PC-9 (cell line): ENCODE measurements at regions not wholly inside any gene's neighbourhood (a gene's known extent, or its start where the extent isn't known, plus 50 kb on each side); places are given as distances from the start of the nearest gene placed in this dataset.

Experiments
- EZH2 ChIP-seq: fragments of 200-600 bp; sonication (generic); IDR thresholded peaks from 2 replicates; pipeline ENCODE4 v1.8.0; 2017; ENCODE audit warnings: antibody characterized with exemption, low read depth
- TF ChIP-seq, protein P1 (sequence below): fragments of 200-600 bp; sonication (generic); conservative IDR thresholded peaks from 2 replicates; pipeline ENCODE4 v1.6.1; 2017; ENCODE audit warnings: mixed run types, antibody characterized with exemption, mild to moderate bottlenecking, moderate library complexity

DNA sequence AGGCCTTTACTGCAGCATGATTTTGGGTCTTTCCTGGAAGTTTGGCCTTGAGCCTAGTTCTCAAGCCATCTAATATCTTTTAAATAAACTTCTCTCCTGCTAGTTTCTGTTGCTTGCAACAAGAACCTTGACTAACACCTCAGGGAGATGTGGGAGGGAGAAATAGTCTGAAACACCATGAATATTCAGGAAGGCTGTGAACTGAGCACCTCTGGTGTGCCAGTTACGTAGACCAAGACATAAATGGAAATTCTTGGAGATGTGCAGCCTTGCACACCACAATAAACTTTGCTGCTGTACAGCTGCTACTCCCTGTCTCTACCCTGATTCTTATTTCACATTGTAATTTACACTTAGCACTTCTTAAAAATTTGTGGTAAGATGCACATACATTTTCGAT, 86.9 kb upstream of the SPATA13 start:
- TF ChIP-seq, protein P1, sequence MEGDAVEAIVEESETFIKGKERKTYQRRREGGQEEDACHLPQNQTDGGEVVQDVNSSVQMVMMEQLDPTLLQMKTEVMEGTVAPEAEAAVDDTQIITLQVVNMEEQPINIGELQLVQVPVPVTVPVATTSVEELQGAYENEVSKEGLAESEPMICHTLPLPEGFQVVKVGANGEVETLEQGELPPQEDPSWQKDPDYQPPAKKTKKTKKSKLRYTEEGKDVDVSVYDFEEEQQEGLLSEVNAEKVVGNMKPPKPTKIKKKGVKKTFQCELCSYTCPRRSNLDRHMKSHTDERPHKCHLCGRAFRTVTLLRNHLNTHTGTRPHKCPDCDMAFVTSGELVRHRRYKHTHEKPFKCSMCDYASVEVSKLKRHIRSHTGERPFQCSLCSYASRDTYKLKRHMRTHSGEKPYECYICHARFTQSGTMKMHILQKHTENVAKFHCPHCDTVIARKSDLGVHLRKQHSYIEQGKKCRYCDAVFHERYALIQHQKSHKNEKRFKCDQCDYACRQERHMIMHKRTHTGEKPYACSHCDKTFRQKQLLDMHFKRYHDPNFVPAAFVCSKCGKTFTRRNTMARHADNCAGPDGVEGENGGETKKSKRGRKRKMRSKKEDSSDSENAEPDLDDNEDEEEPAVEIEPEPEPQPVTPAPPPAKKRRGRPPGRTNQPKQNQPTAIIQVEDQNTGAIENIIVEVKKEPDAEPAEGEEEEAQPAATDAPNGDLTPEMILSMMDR: no peak
- no peak for TF ChIP-seq EZH2
